Ovary (tissue), 3 donors: ENCODE measurements at regions not wholly inside any gene's neighbourhood (a gene's known extent, or its start where the extent isn't known, plus 50 kb on each side); places are given as distances from the start of the nearest gene placed in this dataset.

Source experiments
- EP300 ChIP-seq: sonication (generic); formaldehyde crosslinking; IDR thresholded peaks from one replicate; pipeline ENCODE4 v1.6.1; 2017; ENCODE audit warnings: antibody characterized with exemption
- POLR2A ChIP-seq: fragments of 450-650 bp; IDR thresholded peaks from one replicate; pipeline ENCODE4 v1.6.1; 2017; ENCODE audit warnings: antibody characterized with exemption, mild to moderate bottlenecking, moderate library complexity
- TF ChIP-seq, protein P1 (sequence below), 3 donors: fragments of 450-650 bp in 2 of 3; fragments of 200-600 bp in 1 of 3; IDR thresholded peaks; one replicate each; pipeline versions ENCODE4 v1.5.1 to v1.8.0; 2016 to 2022; ENCODE audit warnings: antibody characterized with exemption in 3 of 3, mild to moderate bottlenecking in 1 of 3
- donor health status: DM: no; HTN: no; CAD: no.

DNA sequence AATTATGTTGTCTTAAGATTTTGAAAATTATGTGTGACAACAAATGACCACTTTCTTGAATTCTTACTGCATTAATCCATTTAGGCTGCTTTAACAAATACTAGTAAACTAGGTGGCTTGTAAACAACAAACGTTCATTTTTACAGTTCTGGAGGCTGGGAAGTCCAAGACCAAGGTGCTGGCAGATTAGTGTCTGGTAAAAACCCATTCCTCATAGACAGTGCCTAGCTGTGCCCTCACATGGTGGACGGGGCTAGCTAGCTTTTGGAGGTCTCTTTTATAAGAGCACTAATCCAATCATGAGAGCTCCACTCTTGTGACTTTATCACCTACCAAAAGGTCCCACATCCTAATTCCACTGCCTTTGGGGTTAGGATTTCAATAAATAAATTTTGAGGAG, 425.8 kb downstream of the SPRY1 start:
- TF ChIP-seq, protein P1, sequence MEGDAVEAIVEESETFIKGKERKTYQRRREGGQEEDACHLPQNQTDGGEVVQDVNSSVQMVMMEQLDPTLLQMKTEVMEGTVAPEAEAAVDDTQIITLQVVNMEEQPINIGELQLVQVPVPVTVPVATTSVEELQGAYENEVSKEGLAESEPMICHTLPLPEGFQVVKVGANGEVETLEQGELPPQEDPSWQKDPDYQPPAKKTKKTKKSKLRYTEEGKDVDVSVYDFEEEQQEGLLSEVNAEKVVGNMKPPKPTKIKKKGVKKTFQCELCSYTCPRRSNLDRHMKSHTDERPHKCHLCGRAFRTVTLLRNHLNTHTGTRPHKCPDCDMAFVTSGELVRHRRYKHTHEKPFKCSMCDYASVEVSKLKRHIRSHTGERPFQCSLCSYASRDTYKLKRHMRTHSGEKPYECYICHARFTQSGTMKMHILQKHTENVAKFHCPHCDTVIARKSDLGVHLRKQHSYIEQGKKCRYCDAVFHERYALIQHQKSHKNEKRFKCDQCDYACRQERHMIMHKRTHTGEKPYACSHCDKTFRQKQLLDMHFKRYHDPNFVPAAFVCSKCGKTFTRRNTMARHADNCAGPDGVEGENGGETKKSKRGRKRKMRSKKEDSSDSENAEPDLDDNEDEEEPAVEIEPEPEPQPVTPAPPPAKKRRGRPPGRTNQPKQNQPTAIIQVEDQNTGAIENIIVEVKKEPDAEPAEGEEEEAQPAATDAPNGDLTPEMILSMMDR (IDR thresholded peaks at IDR 0.05) = no peak
- TF ChIP-seq POLR2A (no peak), EP300 (no peak)
